Lung (tissue), 11 donors: ENCODE measurements at regions not wholly inside any gene's neighbourhood (a gene's known extent, or its start where the extent isn't known, plus 50 kb on each side); places are given as distances from the start of the nearest gene placed in this dataset.

Experiments used
- ATAC-seq: fragments of 200-7000 bp; cut with Tn5 transposase; one replicate; pipeline ENCODE4 v1.9.1; 2020; ENCODE audit warnings: moderate number of reproducible peaks; ENCODE audit not compliant: insufficient read depth, low FRiP score
- DNase-seq, 3 donors: peaks; one replicate each; pipeline ENCODE4 v3.0.0-alpha.2; 2013 to 2017
- H3K27ac ChIP-seq, 2 donors: one replicate each; pipeline ENCODE4 v1.5.1; 2013; ENCODE audit warnings: mild to moderate bottlenecking in 2 of 2, moderate library complexity in 2 of 2, control low read depth in 1 of 2, inconsistent platforms in 1 of 2, low read depth in 1 of 2, low read length in 1 of 2
- H3K27me3 ChIP-seq, 3 donors: one replicate each; pipeline ENCODE4 v1.5.1; 2013; ENCODE audit warnings: low read length in 2 of 3; ENCODE audit not compliant: control insufficient read depth in 3 of 3, insufficient read depth in 3 of 3
- H3K36me3 ChIP-seq, 4 donors: one replicate each; pipeline ENCODE4 v1.5.1; 2013; ENCODE audit warnings: low read length in 4 of 4, mild to moderate bottlenecking in 1 of 4, moderate library complexity in 1 of 4; ENCODE audit not compliant: control insufficient read depth in 4 of 4, insufficient read depth in 4 of 4
- H3K4me1 ChIP-seq, 5 donors: one replicate each; pipeline ENCODE4 v1.5.1; 2013; ENCODE audit warnings: low read length in 5 of 5, mild to moderate bottlenecking in 2 of 5, moderate library complexity in 1 of 5; ENCODE audit not compliant: control insufficient read depth in 5 of 5, insufficient read depth in 5 of 5
- H3K4me3 ChIP-seq: one replicate; pipeline ENCODE4 v1.5.1; 2013; ENCODE audit warnings: mild to moderate bottlenecking, control low read depth, moderate library complexity
- H3K9ac ChIP-seq, 2 donors: one replicate each; pipeline ENCODE4 v1.5.1; 2013; ENCODE audit warnings: low read length in 2 of 2, control low read depth in 1 of 2; ENCODE audit not compliant: insufficient read depth in 1 of 2
- H3K9me3 ChIP-seq, 4 donors: one replicate each; pipeline ENCODE4 v1.5.1; 2013; ENCODE audit warnings: low read length in 3 of 4, mild to moderate bottlenecking in 1 of 4, moderate library complexity in 1 of 4; ENCODE audit not compliant: control insufficient read depth in 4 of 4, insufficient read depth in 3 of 4
- CTCF ChIP-seq: IDR thresholded peaks from 2 replicates; pipeline ENCODE4 v1.5.1; 2012; ENCODE audit warnings: mild to moderate bottlenecking; ENCODE audit errors: control extremely low read depth, extremely low read depth
- WGBS, 2 donors: extraction: QIAGEN DNeasy Blood & Tissue Kit; methylation state at CpG; one replicate each; pipeline ENCODE4 v1.1.7; 2013; 5-methylcytosine and 5-hydroxymethylcytosine counted together
- donor health status: control.
- donor health status: control.
- donor health status: Bipolar disorder and iron deficiency.
- donor health status: healthy.
- donor health status: DM: yes; HTN: yes; CAD: no.

GRCh38 chr14:76581592-76581991, 179.7 kb upstream of the VASH1 start:
- 84 to 100% methylated on average over 1 of the region's 1 CpG for WGBS, 2 donors
- Histone ChIP-seq H3K4me1 (peaks cover 0 to 7% (median 0%) of the 10 kb centered on the region in 5 donors), H3K9me3 (peaks cover 0 to 5% (median 0%) of the 10 kb centered on the region in 4 donors), H3K4me3 (no peak overlapping the region), H3K36me3 (no peaks in the 10 kb centered on the region), H3K27ac (no peak overlapping the region), H3K9ac (no peak overlapping the region), H3K27me3 (no peaks in the 10 kb centered on the region)
- no peak for DNase-seq
- ATAC-seq: no peak
- TF ChIP-seq CTCF: no peak

- ATAC-seq (no peak), DNase-seq (no peak)
- WGBS, 2 donors: 86 to 96% methylated on average over 1 of the region's 1 CpG
- no peak overlapping the region for H3K27ac ChIP-seq
- H3K9ac ChIP-seq: no peak overlapping the region
- TF ChIP-seq CTCF: no peak
- peaks cover 0 to 5% (median 0%) of the 10 kb centered on the region in 4 donors for H3K9me3 ChIP-seq
- no peak overlapping the region for H3K4me3 ChIP-seq
- H3K36me3 ChIP-seq: no peaks in the 10 kb centered on the region
- H3K27me3 ChIP-seq: no peaks in the 10 kb centered on the region
- peaks cover 0 to 7% (median 0%) of the 10 kb centered on the region in 5 donors for H3K4me1 ChIP-seq
These were observed 178.8 kb upstream of the VASH1 start for GRCh38 chr14:76582447-76582846.

- no peak for ATAC-seq
- H3K9me3 ChIP-seq: peaks cover 0 to 5% (median 1%) of the 10 kb centered on the region in 4 donors
- DNase-seq: no peak
- H3K9ac ChIP-seq: no peak overlapping the region
- no peak overlapping the region for H3K27ac ChIP-seq
- no peaks in the 10 kb centered on the region for H3K36me3 ChIP-seq
- WGBS, 2 donors: 47 to 60% methylated on average over 1 of the region's 1 CpG
- H3K27me3 ChIP-seq: no peaks in the 10 kb centered on the region
- TF ChIP-seq CTCF: no peak
- peaks cover 0 to 7% (median 0%) of the 10 kb centered on the region in 5 donors for H3K4me1 ChIP-seq
- no peak overlapping the region for H3K4me3 ChIP-seq
These were observed 178.1 kb upstream of the VASH1 start for GRCh38 chr14:76583174-76583573.

GRCh38 chr14:76583805-76584204, 177.5 kb upstream of the VASH1 start:
- WGBS, 2 donors: 92 to 94% methylated on average over 6 of the region's 6 CpGs
- Histone ChIP-seq H3K36me3 (no peaks in the 10 kb centered on the region), H3K9ac (no peak overlapping the region), H3K4me1 (peaks cover 0 to 7% (median 0%) of the 10 kb centered on the region in 5 donors), H3K27me3 (no peaks in the 10 kb centered on the region), H3K27ac (no peak overlapping the region), H3K4me3 (no peak overlapping the region), H3K9me3 (peaks cover 0 to 3% (median 1%) of the 10 kb centered on the region in 4 donors)
- TF ChIP-seq CTCF: no peak
- DNase-seq (no peak), ATAC-seq (no peak)
